ENCODE measurements at regions not wholly inside any gene's neighbourhood (a gene's known extent, or its start where the extent isn't known, plus 50 kb on each side); places are given as distances from the start of the nearest gene placed in this dataset.

- TF ChIP-seq, protein P1, sequence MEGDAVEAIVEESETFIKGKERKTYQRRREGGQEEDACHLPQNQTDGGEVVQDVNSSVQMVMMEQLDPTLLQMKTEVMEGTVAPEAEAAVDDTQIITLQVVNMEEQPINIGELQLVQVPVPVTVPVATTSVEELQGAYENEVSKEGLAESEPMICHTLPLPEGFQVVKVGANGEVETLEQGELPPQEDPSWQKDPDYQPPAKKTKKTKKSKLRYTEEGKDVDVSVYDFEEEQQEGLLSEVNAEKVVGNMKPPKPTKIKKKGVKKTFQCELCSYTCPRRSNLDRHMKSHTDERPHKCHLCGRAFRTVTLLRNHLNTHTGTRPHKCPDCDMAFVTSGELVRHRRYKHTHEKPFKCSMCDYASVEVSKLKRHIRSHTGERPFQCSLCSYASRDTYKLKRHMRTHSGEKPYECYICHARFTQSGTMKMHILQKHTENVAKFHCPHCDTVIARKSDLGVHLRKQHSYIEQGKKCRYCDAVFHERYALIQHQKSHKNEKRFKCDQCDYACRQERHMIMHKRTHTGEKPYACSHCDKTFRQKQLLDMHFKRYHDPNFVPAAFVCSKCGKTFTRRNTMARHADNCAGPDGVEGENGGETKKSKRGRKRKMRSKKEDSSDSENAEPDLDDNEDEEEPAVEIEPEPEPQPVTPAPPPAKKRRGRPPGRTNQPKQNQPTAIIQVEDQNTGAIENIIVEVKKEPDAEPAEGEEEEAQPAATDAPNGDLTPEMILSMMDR (IDR thresholded peaks at IDR 0.05; ENCODE audit: borderline replicate concordance, extremely low read depth, low read length, poor library complexity, severe bottlenecking) = no peak
- no peak for TF ChIP-seq EZH2 (IDR thresholded peaks at IDR 0.05; ENCODE audit: borderline replicate concordance, low read depth, low read length, severe bottlenecking)
These were observed 87.9 kb upstream of the KLHL29 start for GRCh38 chr2:23297112-23297511.

Data from DND-41 (cell line).